ENCODE measurements at regions not wholly inside any gene's neighbourhood (a gene's known extent, or its start where the extent isn't known, plus 50 kb on each side); places are given as distances from the start of the nearest gene placed in this dataset.

GRCh38 chr4:84035568-84035967, 463.5 kb downstream of the NKX6-1 start:
- TF ChIP-seq GATA3 (IDR thresholded peaks at IDR 0.05; ENCODE audit: low read depth, low read length) (no peak), GATA2 (IDR thresholded peaks at IDR 0.05; ENCODE audit: low read depth, low read length) (no peak)

Measured in SH-SY5Y (cell line).